Neural progenitor cell (in vitro differentiated cells): ENCODE measurements at regions not wholly inside any gene's neighbourhood (a gene's known extent, or its start where the extent isn't known, plus 50 kb on each side); places are given as distances from the start of the nearest gene placed in this dataset.

Source experiments
- CTCF ChIP-seq: fragments of 200-600 bp; sonication (generic); IDR thresholded peaks from 2 replicates; pipeline ENCODE4 v1.5.1; 2017; ENCODE audit warnings: antibody characterized with exemption, mild to moderate bottlenecking
- EZH2phosphoT487 ChIP-seq: fragments of 200-600 bp; sonication (generic); IDR thresholded peaks from 2 replicates; pipeline ENCODE4 v1.6.1; 2017; ENCODE audit warnings: antibody characterized with exemption

- TF ChIP-seq CTCF (no peak), EZH2phosphoT487 (no peak)
Measured at GRCh38 chr2:188201639-188202038, 90.0 kb upstream of the GULP1 start.
